ENCODE measurements at regions not wholly inside any gene's neighbourhood (a gene's known extent, or its start where the extent isn't known, plus 50 kb on each side); places are given as distances from the start of the nearest gene placed in this dataset.

- intact Hi-C loops (cut with DNase I): no loop called here
- Histone ChIP-seq H3K27me3 (no peaks in the 10 kb centered on the region), H3K4me1 (replicated peaks in 1 of 2) (no peaks in the 10 kb centered on the region), H3K4me3 (no peak overlapping the region), H3K27ac (no peak overlapping the region), H3K36me3 (replicated peaks in 1 of 2) (no peaks in the 10 kb centered on the region), H3K9me3 (replicated peaks in 1 of 3) (no peaks in the 10 kb centered on the region)
- WGBS, 4 donors: 62 to 77% (median 65%) methylated on average over 3 of the region's 3 CpGs
- DNase-seq: no peak
- no peak for TF ChIP-seq POLR2A (IDR thresholded peaks at IDR 0.05)
- TF ChIP-seq CTCF (IDR thresholded peaks at IDR 0.05): no peak
Measured at GRCh38 chr1:79310609-79311008, 304.1 kb upstream of the ADGRL4 start.

DNA sequence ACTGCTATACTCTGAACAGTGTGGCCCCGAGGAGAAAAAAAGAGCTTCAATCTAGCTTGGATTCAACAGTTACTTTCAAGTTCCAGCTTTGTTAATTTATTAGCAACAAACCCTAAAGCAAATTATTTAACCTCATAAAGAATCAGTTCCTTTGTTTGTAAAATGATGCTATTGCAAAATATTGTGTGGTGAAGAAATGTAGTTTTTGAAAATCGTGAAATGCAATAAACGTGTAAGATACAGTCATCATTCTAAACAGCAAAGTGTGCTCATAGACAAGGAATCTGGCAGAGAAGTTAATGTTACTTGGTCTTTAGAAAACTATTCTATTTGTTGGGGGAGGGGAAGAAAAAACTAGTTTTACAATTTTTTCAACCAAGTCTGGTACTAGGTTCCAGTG is 297.6 kb upstream of the ADGRL4 start:
- Histone ChIP-seq H3K4me1 (replicated peaks in 1 of 2) (no peaks in the 10 kb centered on the region), H3K36me3 (replicated peaks in 1 of 2) (no peaks in the 10 kb centered on the region), H3K27me3 (no peaks in the 10 kb centered on the region), H3K9me3 (replicated peaks in 1 of 3) (no peaks in the 10 kb centered on the region), H3K27ac (no peak overlapping the region), H3K4me3 (no peak overlapping the region)
- 67 to 78% (median 75%) methylated on average over 3 of the region's 3 CpGs for WGBS, 4 donors
- intact Hi-C loops (cut with DNase I): no loop called here
- TF ChIP-seq CTCF (IDR thresholded peaks at IDR 0.05) (no peak), POLR2A (IDR thresholded peaks at IDR 0.05) (no peak)
- DNase-seq: no peak

DNA sequence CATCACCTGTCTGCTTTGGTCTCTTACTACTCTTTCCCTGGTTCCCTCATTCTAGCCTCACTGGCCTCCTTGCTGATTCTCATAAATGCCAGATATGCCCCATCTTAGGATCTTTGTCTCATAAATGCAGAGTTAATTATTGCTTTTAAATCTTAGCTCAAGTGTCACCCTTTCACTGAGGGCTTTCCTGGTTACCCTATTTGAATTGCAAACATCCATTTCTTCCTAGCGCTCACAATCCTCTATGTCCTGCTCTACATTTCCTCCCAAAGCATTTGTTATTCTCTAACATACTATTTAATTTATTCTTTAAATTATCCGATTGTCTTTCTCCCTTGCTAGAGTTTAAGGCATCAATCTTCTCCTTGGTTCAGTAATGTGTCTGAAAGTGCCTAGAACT is 296.5 kb upstream of the ADGRL4 start:
- 79 to 92% (median 81%) methylated on average over 2 of the region's 2 CpGs for WGBS, 4 donors
- Histone ChIP-seq H3K27ac (no peak overlapping the region), H3K9me3 (replicated peaks in 1 of 3) (no peaks in the 10 kb centered on the region), H3K4me3 (no peak overlapping the region), H3K27me3 (no peaks in the 10 kb centered on the region), H3K36me3 (replicated peaks in 1 of 2) (no peaks in the 10 kb centered on the region), H3K4me1 (replicated peaks in 1 of 2) (no peaks in the 10 kb centered on the region)
- intact Hi-C loops (cut with DNase I): no loop called here
- no peak for DNase-seq
- TF ChIP-seq POLR2A (IDR thresholded peaks at IDR 0.05): no peak
- no peak for TF ChIP-seq CTCF (IDR thresholded peaks at IDR 0.05)

DNA sequence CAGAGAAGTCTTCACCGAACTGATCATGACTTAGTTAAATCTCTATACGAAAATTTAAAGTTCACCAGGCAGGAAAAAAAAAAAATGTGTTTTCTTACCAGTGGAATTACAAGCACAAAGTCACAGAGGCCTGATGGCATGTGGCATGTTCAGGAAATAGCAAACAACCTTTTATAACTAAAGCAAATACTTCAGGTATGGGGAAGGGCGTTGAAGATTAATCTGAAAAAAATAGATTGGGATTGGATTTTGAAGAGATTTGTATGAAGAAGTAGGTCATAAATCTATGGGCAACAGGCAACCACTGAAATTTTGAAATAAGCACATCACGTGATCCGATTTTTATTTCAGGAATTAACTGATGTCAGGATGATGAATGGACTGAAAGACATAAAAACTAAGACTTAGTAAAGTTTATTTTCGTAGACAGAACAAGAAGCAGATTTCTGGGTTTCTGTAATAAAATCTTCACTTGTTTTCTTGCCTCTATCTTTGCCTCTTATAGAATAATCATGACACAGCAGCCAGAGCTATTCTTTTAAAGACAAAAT is 295.9 kb upstream of the ADGRL4 start:
- H3K4me1 ChIP-seq (replicated peaks in 1 of 2): no peaks in the 10 kb centered on the region
- intact Hi-C loops (cut with DNase I): no loop called here
- H3K4me3 ChIP-seq: no peak overlapping the region
- no peaks in the 10 kb centered on the region for H3K27me3 ChIP-seq
- no peak for DNase-seq
- TF ChIP-seq POLR2A (IDR thresholded peaks at IDR 0.05) (no peak), CTCF (IDR thresholded peaks at IDR 0.05) (no peak)
- no peaks in the 10 kb centered on the region for H3K9me3 ChIP-seq (replicated peaks in 1 of 3)
- no peak overlapping the region for H3K27ac ChIP-seq
- no peaks in the 10 kb centered on the region for H3K36me3 ChIP-seq (replicated peaks in 1 of 2)
- 46 to 55% (median 50%) methylated on average over 6 of the region's 6 CpGs for WGBS, 4 donors

All from adrenal gland (tissue), 9 donors.